H9 (cell line): ENCODE measurements at regions not wholly inside any gene's neighbourhood (a gene's known extent, or its start where the extent isn't known, plus 50 kb on each side); places are given as distances from the start of the nearest gene placed in this dataset.

ENCODE experiments used
- DNase-seq: peaks from one replicate; pipeline ENCODE4 v3.0.0-alpha.2; 2017
- H2AFZ ChIP-seq: one replicate; pipeline ENCODE4 v1.6.1; 2013; ENCODE audit warnings: mild to moderate bottlenecking, low read length, control low read depth, moderate library complexity
- H2AK5ac ChIP-seq: 2 replicates; pipeline ENCODE4 v1.6.1; 2013; ENCODE audit warnings: low read length, control low read depth, mixed read lengths; ENCODE audit not compliant: insufficient read length
- H2BK120ac ChIP-seq: one replicate; pipeline ENCODE4 v1.6.1; 2013; ENCODE audit warnings: low read depth, mild to moderate bottlenecking, low read length, control low read depth, inconsistent platforms; ENCODE audit not compliant: poor library complexity, severe bottlenecking
- H2BK12ac ChIP-seq: 2 replicates; pipeline ENCODE4 v1.6.1; 2013; ENCODE audit warnings: low read length, control low read depth, mixed read lengths, low read depth; ENCODE audit not compliant: insufficient read length
- H2BK15ac ChIP-seq: 2 replicates; pipeline ENCODE4 v1.6.1; 2013; ENCODE audit warnings: low read depth, low read length, control low read depth
- H2BK20ac ChIP-seq: one replicate; pipeline ENCODE4 v1.6.1; 2013; ENCODE audit warnings: low read depth, mild to moderate bottlenecking, low read length, control low read depth, inconsistent platforms; ENCODE audit not compliant: poor library complexity, severe bottlenecking
- H2BK5ac ChIP-seq: 2 replicates; pipeline ENCODE4 v1.6.1; 2013; ENCODE audit warnings: low read length, control low read depth, mixed read lengths; ENCODE audit not compliant: insufficient read length
- H3K14ac ChIP-seq: 2 replicates; pipeline ENCODE4 v1.6.1; 2013; ENCODE audit warnings: low read length, control low read depth; ENCODE audit not compliant: insufficient read depth
- H3K18ac ChIP-seq: 2 replicates; pipeline ENCODE4 v1.6.1; 2013; ENCODE audit warnings: low read depth, mild to moderate bottlenecking, mixed read lengths, low read length, control low read depth; ENCODE audit not compliant: insufficient read length
- H3K23ac ChIP-seq: 2 replicates; pipeline ENCODE4 v1.6.1; 2013; ENCODE audit warnings: low read length, control low read depth, mixed read lengths, low read depth; ENCODE audit not compliant: insufficient read length
- H3K23me2 ChIP-seq: 2 replicates; pipeline ENCODE4 v1.6.1; 2013; ENCODE audit warnings: low read depth, mild to moderate bottlenecking, mixed read lengths, low read length, control low read depth; ENCODE audit not compliant: insufficient read length, poor library complexity, severe bottlenecking
- H3K27ac ChIP-seq: 2 replicates; pipeline ENCODE4 v1.5.1; 2013; ENCODE audit warnings: low read length, control low read depth, mixed read lengths, low read depth; ENCODE audit not compliant: insufficient read length
- H3K27me3 ChIP-seq: 2 replicates; pipeline ENCODE4 v1.6.1; 2013; ENCODE audit warnings: low read length, control low read depth, inconsistent platforms; ENCODE audit not compliant: insufficient read depth
- H3K4ac ChIP-seq: 2 replicates; pipeline ENCODE4 v1.6.1; 2013; ENCODE audit warnings: low read depth, mild to moderate bottlenecking, control low read depth, inconsistent platforms, low read length, moderate library complexity
- H3K4me1 ChIP-seq: 2 replicates; pipeline ENCODE4 v1.6.1; 2013; ENCODE audit warnings: low read length, control low read depth, inconsistent platforms; ENCODE audit not compliant: insufficient read depth
- H3K4me2 ChIP-seq: 2 replicates; pipeline ENCODE4 v1.6.1; 2013; ENCODE audit warnings: low read length, control low read depth, mixed read lengths; ENCODE audit not compliant: insufficient read length, insufficient read depth
- H3K56ac ChIP-seq: 2 replicates; pipeline ENCODE4 v1.6.1; 2013; ENCODE audit warnings: low read depth, mild to moderate bottlenecking, mixed read lengths, low read length, control low read depth; ENCODE audit not compliant: insufficient read length
- H3K79me1 ChIP-seq: 2 replicates; pipeline ENCODE4 v1.6.1; 2013; ENCODE audit warnings: low read depth, mild to moderate bottlenecking, moderate library complexity, low read length, control low read depth, inconsistent platforms; ENCODE audit not compliant: insufficient read depth, poor library complexity, severe bottlenecking
- H3K79me2 ChIP-seq: 2 replicates; pipeline ENCODE4 v1.6.1; 2013; ENCODE audit warnings: low read length, control low read depth, inconsistent platforms; ENCODE audit not compliant: insufficient read depth
- H3K9ac ChIP-seq: 2 replicates; pipeline ENCODE4 v1.6.1; 2013; ENCODE audit warnings: low read length, control low read depth, mixed read lengths; ENCODE audit not compliant: insufficient read length; ENCODE audit errors: extremely low read depth
- H3K9me3 ChIP-seq: one replicate; pipeline ENCODE4 v1.6.1; 2013; ENCODE audit warnings: low read depth, low read length, inconsistent platforms; ENCODE audit not compliant: control insufficient read depth
- H3T11ph ChIP-seq: one replicate; pipeline ENCODE4 v1.6.1; 2013; ENCODE audit warnings: mild to moderate bottlenecking, low read length, control low read depth, inconsistent platforms
- H4K20me1 ChIP-seq: one replicate; pipeline ENCODE4 v1.6.1; 2013; ENCODE audit not compliant: control insufficient read depth, insufficient read length, insufficient read depth
- H4K5ac ChIP-seq: 2 replicates; pipeline ENCODE4 v1.6.1; 2013; ENCODE audit warnings: low read depth, mild to moderate bottlenecking, mixed read lengths, low read length, control low read depth; ENCODE audit not compliant: insufficient read length
- H4K8ac ChIP-seq: replicated peaks from 2 replicates; pipeline ENCODE4 v1.6.1; 2013; ENCODE audit warnings: low read length, control low read depth, mixed read lengths, low read depth; ENCODE audit not compliant: insufficient read length
- H4K91ac ChIP-seq: 2 replicates; pipeline ENCODE4 v1.6.1; 2013; ENCODE audit warnings: low read depth, mild to moderate bottlenecking, moderate library complexity, mixed read lengths, low read length, control low read depth; ENCODE audit not compliant: insufficient read length
- H3K27ac Mint-ChIP-seq, 3 experiments: 2 replicates in 2 of 3; 3 replicates in 1 of 3; pipeline ENCODE4 v1.8.0; 2020 to 2021; ENCODE audit warnings: mixed read lengths in 3 of 3, mild to moderate bottlenecking in 1 of 3, moderate library complexity in 1 of 3
- H3K27me3 Mint-ChIP-seq: 2 replicates; pipeline ENCODE4 v1.8.0; 2021; ENCODE audit warnings: low read depth, mild to moderate bottlenecking, moderate library complexity, mixed read lengths
- H3K36me3 Mint-ChIP-seq, 3 experiments: 2 replicates in 2 of 3; 3 replicates in 1 of 3; pipeline ENCODE4 v1.8.0; 2020 to 2021; ENCODE audit warnings: low read depth in 3 of 3, mixed read lengths in 3 of 3; ENCODE audit not compliant: insufficient read depth in 1 of 3
- H3K4me1 Mint-ChIP-seq, 2 experiments: 2 replicates each; pipeline ENCODE4 v1.8.0; 2020; ENCODE audit warnings: mixed read lengths in 2 of 2
- H3K4me3 Mint-ChIP-seq, 2 experiments: 2 replicates in 1 of 2; 3 replicates in 1 of 2; pipeline ENCODE4 v1.8.0; 2020 to 2021; ENCODE audit warnings: mild to moderate bottlenecking in 2 of 2, mixed read lengths in 2 of 2, moderate library complexity in 1 of 2
- H3K9me3 Mint-ChIP-seq, 2 experiments: 2 replicates in 1 of 2; 3 replicates in 1 of 2; pipeline ENCODE4 v1.8.0; 2020; ENCODE audit warnings: mild to moderate bottlenecking in 2 of 2, mixed read lengths in 2 of 2, moderate library complexity in 1 of 2
- TF ChIP-seq, protein P1 (sequence below): fragments of 200-600 bp; sonication (generic); conservative IDR thresholded peaks from 3 replicates; pipeline ENCODE4 v1.8.0; 2021; ENCODE audit warnings: antibody characterized with exemption, mild to moderate bottlenecking

- H3K9me3 ChIP-seq, result no peaks in the 10 kb centered on the region
- Mint-ChIP-seq H3K27ac (no peak overlapping the region), H3K36me3 (no peaks in the 10 kb centered on the region), H3K27me3 (peaks cover 24% of the 10 kb centered on the region), H3K4me1 (peaks cover 11 to 14% of the 10 kb centered on the region in 2 experiments), H3K4me3 (no peak overlapping the region), H3K9me3 (peaks cover 0 to 5% of the 10 kb centered on the region in 2 experiments; a peak in 3 of 5 replicates)
- H4K8ac ChIP-seq, result no peak overlapping the region
- H3K23me2 ChIP-seq, result no peaks in the 10 kb centered on the region
- no peak overlapping the region for H3K9ac ChIP-seq
- H4K91ac ChIP-seq, result no peak overlapping the region
- no peak overlapping the region for H3K4ac ChIP-seq
- H3K79me2 ChIP-seq, result no peaks in the 10 kb centered on the region
- H3K4me2 ChIP-seq, result no peak overlapping the region
- no peak overlapping the region for H3K23ac ChIP-seq
- TF ChIP-seq, protein P1, sequence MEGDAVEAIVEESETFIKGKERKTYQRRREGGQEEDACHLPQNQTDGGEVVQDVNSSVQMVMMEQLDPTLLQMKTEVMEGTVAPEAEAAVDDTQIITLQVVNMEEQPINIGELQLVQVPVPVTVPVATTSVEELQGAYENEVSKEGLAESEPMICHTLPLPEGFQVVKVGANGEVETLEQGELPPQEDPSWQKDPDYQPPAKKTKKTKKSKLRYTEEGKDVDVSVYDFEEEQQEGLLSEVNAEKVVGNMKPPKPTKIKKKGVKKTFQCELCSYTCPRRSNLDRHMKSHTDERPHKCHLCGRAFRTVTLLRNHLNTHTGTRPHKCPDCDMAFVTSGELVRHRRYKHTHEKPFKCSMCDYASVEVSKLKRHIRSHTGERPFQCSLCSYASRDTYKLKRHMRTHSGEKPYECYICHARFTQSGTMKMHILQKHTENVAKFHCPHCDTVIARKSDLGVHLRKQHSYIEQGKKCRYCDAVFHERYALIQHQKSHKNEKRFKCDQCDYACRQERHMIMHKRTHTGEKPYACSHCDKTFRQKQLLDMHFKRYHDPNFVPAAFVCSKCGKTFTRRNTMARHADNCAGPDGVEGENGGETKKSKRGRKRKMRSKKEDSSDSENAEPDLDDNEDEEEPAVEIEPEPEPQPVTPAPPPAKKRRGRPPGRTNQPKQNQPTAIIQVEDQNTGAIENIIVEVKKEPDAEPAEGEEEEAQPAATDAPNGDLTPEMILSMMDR, result no peak
- H4K5ac ChIP-seq, result no peak overlapping the region
- H3K27ac ChIP-seq, result no peak overlapping the region
- H3K18ac ChIP-seq, result no peak overlapping the region
- H3K14ac ChIP-seq, result no peak overlapping the region
- H2BK12ac ChIP-seq, result no peak overlapping the region
- no peak overlapping the region for H3K56ac ChIP-seq
- no peak overlapping the region for H2BK5ac ChIP-seq
- no peak overlapping the region for H2AFZ ChIP-seq
- H2BK20ac ChIP-seq, result no peak overlapping the region
- H4K20me1 ChIP-seq, result no peaks in the 10 kb centered on the region
- DNase-seq, result no peak
- H3K79me1 ChIP-seq, result no peaks in the 10 kb centered on the region
- no peak overlapping the region for H2AK5ac ChIP-seq
- H2BK15ac ChIP-seq, result no peak overlapping the region
- no peaks in the 10 kb centered on the region for H3K4me1 ChIP-seq
- H3K27me3 ChIP-seq, result no peaks in the 10 kb centered on the region
- H3T11ph ChIP-seq, result no peak overlapping the region
- no peak overlapping the region for H2BK120ac ChIP-seq
Measured at GRCh38 chr15:69766156-69766555, 313.5 kb downstream of the RPLP1 start.
